Psoas muscle (tissue), 7 donors: ENCODE measurements at regions not wholly inside any gene's neighbourhood (a gene's known extent, or its start where the extent isn't known, plus 50 kb on each side); places are given as distances from the start of the nearest gene placed in this dataset.

ENCODE experiments used
- ATAC-seq, 4 donors: fragments of 200-7000 bp; cut with Tn5 transposase; one replicate each; pipeline ENCODE4 v1.9.1; 2020; ENCODE audit warnings: moderate library complexity in 3 of 4, mild to moderate bottlenecking in 2 of 4
- DNase-seq, 2 donors: peaks; one replicate each; pipeline ENCODE4 v3.0.0-alpha.2; 2020
- H3K27ac ChIP-seq: fragments of 200-600 bp; one replicate; pipeline ENCODE4 v1.8.0; 2022
- H3K27me3 ChIP-seq, 3 donors: fragments of 200-600 bp in 1 of 3; one replicate each; pipeline versions ENCODE4 v1.6.1 to v1.8.0; 2013 to 2022; ENCODE audit warnings: low read length in 2 of 3, mild to moderate bottlenecking in 2 of 3, moderate library complexity in 1 of 3; ENCODE audit not compliant: insufficient read depth in 3 of 3
- H3K36me3 ChIP-seq, 2 donors: fragments of 200-600 bp in 1 of 2; one replicate each; pipeline versions ENCODE4 v1.6.1 to v1.8.0; 2013 to 2022; ENCODE audit warnings: low read depth in 1 of 2, mild to moderate bottlenecking in 1 of 2, moderate library complexity in 1 of 2; ENCODE audit not compliant: insufficient read depth in 1 of 2
- H3K4me1 ChIP-seq: fragments of 200-600 bp; one replicate; pipeline ENCODE4 v1.8.0; 2022
- H3K4me3 ChIP-seq: fragments of 200-600 bp; one replicate; pipeline ENCODE4 v1.8.0; 2022; ENCODE audit warnings: mild to moderate bottlenecking
- H3K9me3 ChIP-seq: fragments of 200-600 bp; one replicate; pipeline ENCODE4 v1.8.0; 2022
- CTCF ChIP-seq: fragments of 200-600 bp; IDR thresholded peaks from one replicate; pipeline ENCODE4 v1.8.0; 2022; ENCODE audit warnings: antibody characterized with exemption
- WGBS, 3 donors: extraction: QIAGEN DNeasy Blood & Tissue Kit; methylation state at CpG; one replicate each; pipeline versions ENCODE4 v1.1.6 to v1.1.7; 2013; 5-methylcytosine and 5-hydroxymethylcytosine counted together
- intact Hi-C, 2 donors: fragments of 100-400 bp; cut with DNase I; formaldehyde crosslinking; loops; one replicate each; pipeline versions ENCODE4 v1.11.0 to v1.14.2; 2022
- donor health status: healthy with polysubstance abuse.
- donor health status: DM: no; HTN: no; CAD: no; lungs with moderate emphysema.
- donor health status: Bipolar disorder and iron deficiency.
- donor health status: healthy.
- donor health status: DM: yes; HTN: yes; CAD: no.
- donor health status: DM: no; HTN: no; CAD: no.
- donor health status: DM: yes; HTN: yes; CAD: no.

- ATAC-seq (no peak), DNase-seq (no peak)
- H3K9me3 ChIP-seq, result peaks cover 5% of the 10 kb centered on the region
- no peak overlapping the region for H3K4me3 ChIP-seq
- no peak for TF ChIP-seq CTCF
- 86 to 90% (median 87%) methylated on average over 5 of the region's 5 CpGs for WGBS, 3 donors
- no peaks in the 10 kb centered on the region for H3K27me3 ChIP-seq
- intact Hi-C loops, result no loop called here
- H3K4me1 ChIP-seq, result no peaks in the 10 kb centered on the region
- no peaks in the 10 kb centered on the region for H3K36me3 ChIP-seq
- no peak overlapping the region for H3K27ac ChIP-seq
Measured at GRCh38 chr2:5148392-5149085, 543.6 kb upstream of the SOX11 start.

- 86 to 91% (median 87%) methylated on average over 5 of the region's 5 CpGs for WGBS, 3 donors
- Histone ChIP-seq H3K4me1 (no peaks in the 10 kb centered on the region), H3K36me3 (no peaks in the 10 kb centered on the region), H3K27ac (no peak overlapping the region), H3K4me3 (no peak overlapping the region), H3K9me3 (peaks cover 5% of the 10 kb centered on the region), H3K27me3 (no peaks in the 10 kb centered on the region)
- intact Hi-C loops, result no loop called here
- DNase-seq, result no peak
- ATAC-seq, result no peak
- TF ChIP-seq CTCF, result no peak
Measured at GRCh38 chr2:5150871-5151270, 541.3 kb upstream of the SOX11 start.

GRCh38 chr2:5164776-5165525, 527.2 kb upstream of the SOX11 start:
- no peak for TF ChIP-seq CTCF
- no peaks in the 10 kb centered on the region for H3K4me1 ChIP-seq
- no peaks in the 10 kb centered on the region for H3K36me3 ChIP-seq
- H3K27ac ChIP-seq, result no peak overlapping the region
- no peak for ATAC-seq
- no peaks in the 10 kb centered on the region for H3K27me3 ChIP-seq
- WGBS, 3 donors, result 35 to 50% (median 43%) methylated on average over 3 of the region's 3 CpGs
- no peak for DNase-seq
- H3K9me3 ChIP-seq, result no peaks in the 10 kb centered on the region
- intact Hi-C loops, result no loop called here
- no peak overlapping the region for H3K4me3 ChIP-seq

- no peak for TF ChIP-seq CTCF
- no peak overlapping the region for H3K4me3 ChIP-seq
- no peaks in the 10 kb centered on the region for H3K9me3 ChIP-seq
- 72 to 90% (median 83%) methylated on average over 2 of the region's 2 CpGs for WGBS, 3 donors
- no peaks in the 10 kb centered on the region for H3K27me3 ChIP-seq
- no peaks in the 10 kb centered on the region for H3K36me3 ChIP-seq
- intact Hi-C loops, result no loop called here
- no peak for ATAC-seq
- DNase-seq, result no peak
- H3K27ac ChIP-seq, result no peak overlapping the region
- H3K4me1 ChIP-seq, result no peaks in the 10 kb centered on the region
Measured at GRCh38 chr2:5172923-5173322, 519.3 kb upstream of the SOX11 start.
